ENCODE measurements at regions not wholly inside any gene's neighbourhood (a gene's known extent, or its start where the extent isn't known, plus 50 kb on each side); places are given as distances from the start of the nearest gene placed in this dataset.

DNA sequence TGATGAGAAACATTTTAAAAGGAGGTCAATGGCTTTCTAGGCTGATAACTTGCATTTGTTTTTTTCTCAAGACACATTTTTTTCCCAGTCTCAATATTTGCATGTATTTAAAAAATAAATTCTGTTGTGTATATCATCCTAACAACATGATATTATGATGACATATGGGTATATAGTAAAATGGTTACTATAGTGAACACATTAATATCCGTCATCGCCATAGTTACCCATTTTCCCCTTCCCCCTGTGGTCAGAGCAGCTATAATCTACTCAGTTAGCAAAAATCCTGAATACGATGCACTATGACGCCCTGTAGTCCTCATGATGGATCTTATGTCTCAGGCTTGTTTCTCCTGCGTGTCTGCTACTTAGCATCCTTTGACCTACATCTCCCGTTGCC, 60.9 kb upstream of the ZPBP start:
- H3K4me3 ChIP-seq (ENCODE audit: control insufficient read depth in 2 of 3, extremely low read depth in 1 of 3, insufficient read depth in 2 of 3, low read depth in 1 of 3, low read length in 3 of 3): no peak overlapping the region
- no peak for TF ChIP-seq EZH2 (IDR thresholded peaks at IDR 0.05; ENCODE audit: low read length)
- TF ChIP-seq, protein P1, sequence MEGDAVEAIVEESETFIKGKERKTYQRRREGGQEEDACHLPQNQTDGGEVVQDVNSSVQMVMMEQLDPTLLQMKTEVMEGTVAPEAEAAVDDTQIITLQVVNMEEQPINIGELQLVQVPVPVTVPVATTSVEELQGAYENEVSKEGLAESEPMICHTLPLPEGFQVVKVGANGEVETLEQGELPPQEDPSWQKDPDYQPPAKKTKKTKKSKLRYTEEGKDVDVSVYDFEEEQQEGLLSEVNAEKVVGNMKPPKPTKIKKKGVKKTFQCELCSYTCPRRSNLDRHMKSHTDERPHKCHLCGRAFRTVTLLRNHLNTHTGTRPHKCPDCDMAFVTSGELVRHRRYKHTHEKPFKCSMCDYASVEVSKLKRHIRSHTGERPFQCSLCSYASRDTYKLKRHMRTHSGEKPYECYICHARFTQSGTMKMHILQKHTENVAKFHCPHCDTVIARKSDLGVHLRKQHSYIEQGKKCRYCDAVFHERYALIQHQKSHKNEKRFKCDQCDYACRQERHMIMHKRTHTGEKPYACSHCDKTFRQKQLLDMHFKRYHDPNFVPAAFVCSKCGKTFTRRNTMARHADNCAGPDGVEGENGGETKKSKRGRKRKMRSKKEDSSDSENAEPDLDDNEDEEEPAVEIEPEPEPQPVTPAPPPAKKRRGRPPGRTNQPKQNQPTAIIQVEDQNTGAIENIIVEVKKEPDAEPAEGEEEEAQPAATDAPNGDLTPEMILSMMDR (optimal IDR thresholded peaks at IDR 0.05 in 1 of 3, IDR thresholded peaks at IDR 0.05 in 1 of 3, conservative IDR thresholded peaks at IDR 0.05 in 1 of 3; ENCODE audit: extremely low read depth in 1 of 3, insufficient read depth in 2 of 3, low read length in 3 of 3): no peak

DNA sequence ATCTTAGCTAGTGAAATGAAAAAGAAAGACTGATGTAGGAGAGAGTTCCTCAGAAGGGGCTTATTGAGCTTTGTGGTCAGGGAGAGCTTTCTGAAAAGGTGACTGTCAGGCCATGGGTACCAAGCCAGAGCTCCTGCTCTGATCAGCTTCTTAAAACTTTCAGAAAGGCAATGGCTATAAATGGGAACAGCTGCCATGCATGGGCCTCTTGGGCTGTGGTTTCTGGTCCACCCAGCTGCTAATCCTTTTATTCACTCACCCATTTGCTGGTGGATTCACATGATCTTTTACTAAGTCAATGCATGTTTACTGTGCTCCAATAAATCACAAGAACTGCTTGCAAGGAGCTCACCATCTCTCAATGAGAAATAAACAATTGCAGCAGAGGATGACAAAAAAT, 60.1 kb upstream of the ZPBP start:
- H3K27ac ChIP-seq (ENCODE audit: control insufficient read depth, insufficient read depth, low read length): no peak overlapping the region
- FAIRE-seq (no peak), DNase-seq (ENCODE audit: low read depth, low spot score) (no peak)
- H3K27me3 ChIP-seq (ENCODE audit: control insufficient read depth, extremely low read depth, insufficient read depth, low read length): no peaks in the 10 kb centered on the region
- no peaks in the 10 kb centered on the region for H3K79me2 ChIP-seq (ENCODE audit: control insufficient read depth, insufficient read depth, low read length)
- H3K36me3 ChIP-seq (ENCODE audit: control insufficient read depth in 2 of 2, extremely low read depth in 1 of 2, insufficient read depth in 2 of 2, low read length in 2 of 2): no peaks in the 10 kb centered on the region
- no peaks in the 10 kb centered on the region for H4K20me1 ChIP-seq (ENCODE audit: control insufficient read depth, extremely low read depth, insufficient read depth, low read length)
- dilution Hi-C loops (cut with MboI; ENCODE audit: extremely low pct_ligation_motif_present, low sequenced_read_pairs): no loop called here
- no peak overlapping the region for H2AFZ ChIP-seq (ENCODE audit: control insufficient read depth, low read length)
- no peak overlapping the region for H3K4me3 ChIP-seq (ENCODE audit: control insufficient read depth in 2 of 3, extremely low read depth in 1 of 3, insufficient read depth in 2 of 3, low read depth in 1 of 3, low read length in 3 of 3)
- TF ChIP-seq, protein P1 (optimal IDR thresholded peaks at IDR 0.05 in 1 of 3, IDR thresholded peaks at IDR 0.05 in 1 of 3, conservative IDR thresholded peaks at IDR 0.05 in 1 of 3; ENCODE audit: extremely low read depth in 1 of 3, insufficient read depth in 2 of 3, low read length in 3 of 3): no peak
- TF ChIP-seq EZH2 (IDR thresholded peaks at IDR 0.05; ENCODE audit: low read length): no peak
- H3K9ac ChIP-seq (ENCODE audit: control insufficient read depth, extremely low read depth, insufficient read depth, low read length): no peak overlapping the region
- H3K4me2 ChIP-seq (ENCODE audit: control insufficient read depth, extremely low read depth, insufficient read depth, low read depth, low read length): no peak overlapping the region
- H3K9me3 ChIP-seq (ENCODE audit: control insufficient read depth, low read depth, low read length): no peaks in the 10 kb centered on the region
- H3K4me1 ChIP-seq (ENCODE audit: control insufficient read depth, extremely low read depth, insufficient read depth, low read length): no peaks in the 10 kb centered on the region
- no peaks in the 10 kb centered on the region for H3K9me1 ChIP-seq (ENCODE audit: control insufficient read depth, extremely low read depth, insufficient read depth, low read length)

More for the DNA sequence above, 60.9 kb upstream of the ZPBP start:
- H3K4me1 ChIP-seq (ENCODE audit: control insufficient read depth, extremely low read depth, insufficient read depth, low read length): no peaks in the 10 kb centered on the region
- H2AFZ ChIP-seq (ENCODE audit: control insufficient read depth, low read length): no peak overlapping the region
- no peaks in the 10 kb centered on the region for H3K79me2 ChIP-seq (ENCODE audit: control insufficient read depth, insufficient read depth, low read length)
- H3K9ac ChIP-seq (ENCODE audit: control insufficient read depth, extremely low read depth, insufficient read depth, low read length): no peak overlapping the region
- H3K27ac ChIP-seq (ENCODE audit: control insufficient read depth, insufficient read depth, low read length): no peak overlapping the region
- H3K27me3 ChIP-seq (ENCODE audit: control insufficient read depth, extremely low read depth, insufficient read depth, low read length): no peaks in the 10 kb centered on the region
- H3K9me3 ChIP-seq (ENCODE audit: control insufficient read depth, low read depth, low read length): no peaks in the 10 kb centered on the region
- H3K36me3 ChIP-seq (ENCODE audit: control insufficient read depth in 2 of 2, extremely low read depth in 1 of 2, insufficient read depth in 2 of 2, low read length in 2 of 2): no peaks in the 10 kb centered on the region
- no peak overlapping the region for H3K4me2 ChIP-seq (ENCODE audit: control insufficient read depth, extremely low read depth, insufficient read depth, low read depth, low read length)
- no peaks in the 10 kb centered on the region for H3K9me1 ChIP-seq (ENCODE audit: control insufficient read depth, extremely low read depth, insufficient read depth, low read length)
- no peak for DNase-seq (ENCODE audit: low read depth, low spot score)
- no peaks in the 10 kb centered on the region for H4K20me1 ChIP-seq (ENCODE audit: control insufficient read depth, extremely low read depth, insufficient read depth, low read length)
- dilution Hi-C loops (cut with MboI; ENCODE audit: extremely low pct_ligation_motif_present, low sequenced_read_pairs): no loop called here
- FAIRE-seq: no peak

Data from keratinocyte (primary cell).